NB4 (cell line): ENCODE measurements at regions not wholly inside any gene's neighbourhood (a gene's known extent, or its start where the extent isn't known, plus 50 kb on each side); places are given as distances from the start of the nearest gene placed in this dataset.

Experiments used
- DNase-seq: peaks from one replicate; pipeline ENCODE4 v3.0.0; 2010; ENCODE audit warnings: low read depth
- H3K4me3 ChIP-seq: one replicate; pipeline ENCODE4 v1.5.1; 2011; ENCODE audit warnings: mild to moderate bottlenecking, low read depth, low read length, moderate library complexity
- CTCF ChIP-seq: IDR thresholded peaks from one replicate; pipeline ENCODE4 v1.5.1; 2012; ENCODE audit warnings: low read depth, low read length
- MYC ChIP-seq: IDR thresholded peaks from 2 replicates; pipeline ENCODE4 v1.6.1; 2011; ENCODE audit warnings: low read depth, low read length
- POLR2A ChIP-seq: IDR thresholded peaks from 2 replicates; pipeline ENCODE4 v1.6.1; 2011; ENCODE audit warnings: mild to moderate bottlenecking; ENCODE audit not compliant: insufficient read length; ENCODE audit errors: extremely low read depth
- TF ChIP-seq, protein P1 (sequence below): IDR thresholded peaks from 2 replicates; pipeline ENCODE4 v1.6.1; 2011; ENCODE audit warnings: low read depth, low read length

GRCh38 chr9:102038006-102038405 lies 299.6 kb upstream of the GRIN3A start:
- no peak overlapping the region for H3K4me3 ChIP-seq
- no peak for DNase-seq
- TF ChIP-seq MYC (no peak), POLR2A (no peak), CTCF (no peak)
- TF ChIP-seq, protein P1, sequence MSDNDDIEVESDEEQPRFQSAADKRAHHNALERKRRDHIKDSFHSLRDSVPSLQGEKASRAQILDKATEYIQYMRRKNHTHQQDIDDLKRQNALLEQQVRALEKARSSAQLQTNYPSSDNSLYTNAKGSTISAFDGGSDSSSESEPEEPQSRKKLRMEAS, result no peak

GRCh38 chr9:102035929-102036328 lies 297.5 kb upstream of the GRIN3A start:
- TF ChIP-seq MYC, result no peak
- TF ChIP-seq POLR2A, result no peak
- TF ChIP-seq, protein P1, result no peak
- TF ChIP-seq CTCF, result no peak
- no peak for DNase-seq
- no peak overlapping the region for H3K4me3 ChIP-seq

DNA sequence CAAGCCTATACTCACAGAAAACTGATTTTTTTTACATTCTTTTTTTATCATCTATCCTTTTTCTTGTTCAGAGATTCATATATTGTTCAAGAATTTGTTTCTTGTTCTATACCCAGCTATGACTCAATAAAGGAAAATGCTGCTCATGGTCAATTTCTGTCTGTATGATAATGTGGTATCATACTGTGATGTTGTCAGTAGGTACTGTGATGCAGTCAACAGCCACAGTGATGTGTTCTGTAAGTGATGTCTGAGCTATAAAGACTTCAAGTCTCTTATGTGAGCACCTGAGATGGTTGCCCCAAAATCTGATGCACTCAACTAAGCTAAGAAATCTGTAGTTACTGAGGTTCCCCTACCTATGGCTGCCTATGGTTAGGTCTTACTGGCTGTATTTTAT lies 294.2 kb upstream of the GRIN3A start:
- DNase-seq, result no peak

GRCh38 chr9:102000956-102001355 lies 262.5 kb upstream of the GRIN3A start:
- DNase-seq, result no peak
- no peak overlapping the region for H3K4me3 ChIP-seq
- no peak for TF ChIP-seq CTCF
- no peak for TF ChIP-seq MYC
- TF ChIP-seq POLR2A, result no peak
- TF ChIP-seq, protein P1, result no peak

More for the DNA sequence above, 294.2 kb upstream of the GRIN3A start:
- TF ChIP-seq POLR2A (no peak), CTCF (no peak), MYC (no peak)
- TF ChIP-seq, protein P1, result no peak
- no peak overlapping the region for H3K4me3 ChIP-seq

- TF ChIP-seq MYC, result no peak
- TF ChIP-seq, protein P1, result no peak
- no peak for TF ChIP-seq CTCF
- no peak for TF ChIP-seq POLR2A
- no peak overlapping the region for H3K4me3 ChIP-seq
- no peak for DNase-seq
Observed at GRCh38 chr9:101999441-101999840, 261.0 kb upstream of the GRIN3A start.

DNA sequence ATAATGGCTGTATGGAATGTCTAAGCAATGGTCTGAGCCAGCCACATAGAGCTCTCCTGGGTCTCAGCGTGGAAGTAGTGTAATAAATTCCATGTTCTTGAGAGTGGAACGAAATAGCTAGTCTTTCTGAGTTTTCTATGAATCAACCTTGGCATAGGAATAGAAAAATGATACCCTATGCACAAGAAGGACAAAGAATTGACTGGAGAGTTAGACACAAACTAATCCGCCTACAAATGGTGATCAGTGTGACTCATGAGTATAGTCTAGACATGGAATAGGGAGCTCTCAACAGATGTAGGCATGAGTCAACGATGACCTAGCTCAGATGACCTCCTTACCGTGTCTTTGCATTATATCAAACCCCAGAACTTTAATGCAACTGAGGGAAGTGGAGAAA lies 256.8 kb upstream of the GRIN3A start:
- TF ChIP-seq CTCF (no peak), MYC (no peak), POLR2A (no peak)
- TF ChIP-seq, protein P1, result no peak
- H3K4me3 ChIP-seq, result no peak overlapping the region
- DNase-seq, result no peak
